ENCODE measurements at regions not wholly inside any gene's neighbourhood (a gene's known extent, or its start where the extent isn't known, plus 50 kb on each side); places are given as distances from the start of the nearest gene placed in this dataset.

- DNase-seq (ENCODE audit: low read depth in 2 of 2): no peak
Measured at GRCh38 chr20:53837126-53837826, 233.1 kb downstream of the BCAS1 start.

- DNase-seq (ENCODE audit: low read depth in 2 of 2): no peak
Measured at GRCh38 chr20:53834749-53835148, 235.6 kb downstream of the BCAS1 start.

GRCh38 chr20:53834062-53834442 lies 236.3 kb downstream of the BCAS1 start:
- DNase-seq (ENCODE audit: low read depth in 2 of 2): no peak

- DNase-seq (ENCODE audit: low read depth in 2 of 2): no peak
Measured at GRCh38 chr20:53833333-53834061, 236.9 kb downstream of the BCAS1 start.

- no peak for DNase-seq (ENCODE audit: low read depth in 2 of 2)
Measured at GRCh38 chr20:53832499-53832898, 237.9 kb downstream of the BCAS1 start.

- DNase-seq (ENCODE audit: low read depth in 2 of 2): no peak
Measured at GRCh38 chr20:53831812-53832211, 238.2 kb upstream of the ZNF217 start.

GRCh38 chr20:53831228-53831627 lies 237.6 kb upstream of the ZNF217 start:
- no peak for DNase-seq (ENCODE audit: low read depth in 2 of 2)

- peak; percentile 53 for DNase-seq (ENCODE audit: low read depth in 2 of 2)
Measured at GRCh38 chr20:53829724-53830521, 236.3 kb upstream of the ZNF217 start.

- DNase-seq (ENCODE audit: low read depth in 2 of 2): peak; percentile 90
Measured at GRCh38 chr20:53829255-53829723, 235.7 kb upstream of the ZNF217 start.

- DNase-seq (ENCODE audit: low read depth in 2 of 2): peak; percentile 81 to 83
Measured at GRCh38 chr20:53828682-53829254, 235.1 kb upstream of the ZNF217 start.

- DNase-seq (ENCODE audit: low read depth in 2 of 2): peak; percentile 88
Measured at GRCh38 chr20:53828088-53828681, 234.5 kb upstream of the ZNF217 start.

- DNase-seq (ENCODE audit: low read depth in 2 of 2): no peak
Measured at GRCh38 chr20:53827292-53828087, 233.9 kb upstream of the ZNF217 start.

GRCh38 chr20:53826597-53827291 lies 233.1 kb upstream of the ZNF217 start:
- no peak for DNase-seq (ENCODE audit: low read depth in 2 of 2)

GRCh38 chr20:53826090-53826489 lies 232.5 kb upstream of the ZNF217 start:
- DNase-seq (ENCODE audit: low read depth in 2 of 2): no peak

- DNase-seq (ENCODE audit: low read depth in 2 of 2): no peak
Measured at GRCh38 chr20:53825282-53825681, 231.6 kb upstream of the ZNF217 start.

- no peak for DNase-seq (ENCODE audit: low read depth in 2 of 2)
Measured at GRCh38 chr20:53824779-53825178, 231.1 kb upstream of the ZNF217 start.

GRCh38 chr20:53823121-53823764 lies 229.6 kb upstream of the ZNF217 start:
- DNase-seq (ENCODE audit: low read depth in 2 of 2): no peak

- no peak for DNase-seq (ENCODE audit: low read depth in 2 of 2)
Measured at GRCh38 chr20:53822534-53822933, 228.9 kb upstream of the ZNF217 start.

GRCh38 chr20:53819973-53820451 lies 226.4 kb upstream of the ZNF217 start:
- DNase-seq (ENCODE audit: low read depth in 2 of 2): no peak
